ENCODE measurements at regions not wholly inside any gene's neighbourhood (a gene's known extent, or its start where the extent isn't known, plus 50 kb on each side); places are given as distances from the start of the nearest gene placed in this dataset.
A peak's percentile ranks its signal among the peaks of the same experiment; 100 is the strongest.
"Not testable (repeated sequence)": the region's sequence is repeated elsewhere in the genome, so short reads cannot be mapped to it uniquely, and the experiment has no call there.

- DNase-seq (ENCODE audit: insufficient read length, low spot score), result no peak
- no peak for FAIRE-seq
These were observed 65.7 kb upstream of the LANCL2 start for GRCh38 chr7:55299273-55299967.

- FAIRE-seq (no peak), DNase-seq (ENCODE audit: insufficient read length, low spot score) (no peak)
These were observed 61.9 kb upstream of the LANCL2 start for GRCh38 chr7:55303220-55303619.

GRCh38 chr7:55304018-55304762, 60.9 kb upstream of the LANCL2 start:
- FAIRE-seq, result no peak

GRCh38 chr7:55305135-55305534, 60.0 kb upstream of the LANCL2 start:
- no peak for DNase-seq (ENCODE audit: insufficient read length, low spot score)
- peak; percentile 23 for FAIRE-seq

More at GRCh38 chr7:55304018-55304762, 60.9 kb upstream of the LANCL2 start:
- no peak for DNase-seq (ENCODE audit: insufficient read length, low spot score)

- no peak for FAIRE-seq
- DNase-seq (ENCODE audit: insufficient read length, low spot score), result no peak
These were observed 58.8 kb upstream of the LANCL2 start for GRCh38 chr7:55306331-55306730.

GRCh38 chr7:55307123-55307916, 57.8 kb upstream of the LANCL2 start:
- FAIRE-seq, result no peak

GRCh38 chr7:55308186-55308929, 56.8 kb upstream of the LANCL2 start:
- no peak for DNase-seq (ENCODE audit: insufficient read length, low spot score)
- FAIRE-seq, result no peak

More at GRCh38 chr7:55307123-55307916, 57.8 kb upstream of the LANCL2 start:
- DNase-seq (ENCODE audit: insufficient read length, low spot score), result no peak

GRCh38 chr7:55309040-55309991, 55.8 kb upstream of the LANCL2 start:
- FAIRE-seq (peak; percentile 99), DNase-seq (ENCODE audit: insufficient read length, low spot score) (peak; percentile 61)

- FAIRE-seq, result peak; percentile 18
- DNase-seq (ENCODE audit: insufficient read length, low spot score), result no peak
These were observed 54.7 kb upstream of the LANCL2 start for GRCh38 chr7:55310287-55311025.

GRCh38 chr7:55311892-55312291, 53.2 kb upstream of the LANCL2 start:
- not testable (repeated sequence) for DNase-seq (ENCODE audit: insufficient read length, low spot score); FAIRE-seq

- DNase-seq (ENCODE audit: insufficient read length, low spot score); FAIRE-seq: not testable (repeated sequence)
These were observed 51.5 kb upstream of the LANCL2 start for GRCh38 chr7:55313671-55314070.

- FAIRE-seq, result no peak
- no peak for DNase-seq (ENCODE audit: insufficient read length, low spot score)
These were observed 50.2 kb upstream of the LANCL2 start for GRCh38 chr7:55314967-55315366.

Measured in GM19239 (cell line).